Cardiac fibroblast (primary cell): ENCODE measurements at regions not wholly inside any gene's neighbourhood (a gene's known extent, or its start where the extent isn't known, plus 50 kb on each side); places are given as distances from the start of the nearest gene placed in this dataset.

Experiments
- DNase-seq, 2 donors: peaks; one replicate each; pipeline versions ENCODE4 v3.0.0 to v3.0.0-alpha.2; 2010; ENCODE audit warnings: low read depth in 2 of 2
- H3K4me3 ChIP-seq, 2 donors: replicated peaks in 1 of 2; 1 replicate in 1 of 2; 2 replicates in 1 of 2; pipeline ENCODE4 v1.5.1; 2011; ENCODE audit warnings: low read depth in 2 of 2, low read length in 2 of 2, mild to moderate bottlenecking in 2 of 2, moderate library complexity in 1 of 2
- TF ChIP-seq, protein P1 (sequence below): IDR thresholded peaks from one replicate; pipeline ENCODE4 v1.5.1; 2011; ENCODE audit warnings: low read depth, mild to moderate bottlenecking, low read length, inconsistent platforms

DNA sequence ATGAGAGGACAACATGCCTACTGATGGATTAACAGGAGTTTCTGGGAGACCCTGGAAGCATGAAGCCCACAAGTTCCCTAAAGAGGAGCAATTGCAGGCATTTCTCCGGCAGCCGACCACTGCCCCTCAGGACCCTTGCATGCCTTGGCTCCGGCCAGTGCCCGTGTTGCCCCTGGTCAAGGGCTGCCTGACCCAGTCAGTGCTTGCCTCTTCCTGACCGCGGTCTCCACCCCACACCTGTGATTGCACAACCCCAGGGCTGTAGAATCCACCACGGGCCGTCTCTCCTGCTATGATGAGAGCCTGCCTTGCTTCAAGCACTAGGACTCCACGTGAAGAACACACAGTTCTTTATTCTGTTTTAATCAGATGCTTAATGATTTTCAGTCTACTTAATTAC lies 127.5 kb downstream of the GLI2 start:
- TF ChIP-seq, protein P1, sequence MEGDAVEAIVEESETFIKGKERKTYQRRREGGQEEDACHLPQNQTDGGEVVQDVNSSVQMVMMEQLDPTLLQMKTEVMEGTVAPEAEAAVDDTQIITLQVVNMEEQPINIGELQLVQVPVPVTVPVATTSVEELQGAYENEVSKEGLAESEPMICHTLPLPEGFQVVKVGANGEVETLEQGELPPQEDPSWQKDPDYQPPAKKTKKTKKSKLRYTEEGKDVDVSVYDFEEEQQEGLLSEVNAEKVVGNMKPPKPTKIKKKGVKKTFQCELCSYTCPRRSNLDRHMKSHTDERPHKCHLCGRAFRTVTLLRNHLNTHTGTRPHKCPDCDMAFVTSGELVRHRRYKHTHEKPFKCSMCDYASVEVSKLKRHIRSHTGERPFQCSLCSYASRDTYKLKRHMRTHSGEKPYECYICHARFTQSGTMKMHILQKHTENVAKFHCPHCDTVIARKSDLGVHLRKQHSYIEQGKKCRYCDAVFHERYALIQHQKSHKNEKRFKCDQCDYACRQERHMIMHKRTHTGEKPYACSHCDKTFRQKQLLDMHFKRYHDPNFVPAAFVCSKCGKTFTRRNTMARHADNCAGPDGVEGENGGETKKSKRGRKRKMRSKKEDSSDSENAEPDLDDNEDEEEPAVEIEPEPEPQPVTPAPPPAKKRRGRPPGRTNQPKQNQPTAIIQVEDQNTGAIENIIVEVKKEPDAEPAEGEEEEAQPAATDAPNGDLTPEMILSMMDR = no peak
- H3K4me3 ChIP-seq = no peak overlapping the region
- DNase-seq = no peak

DNA sequence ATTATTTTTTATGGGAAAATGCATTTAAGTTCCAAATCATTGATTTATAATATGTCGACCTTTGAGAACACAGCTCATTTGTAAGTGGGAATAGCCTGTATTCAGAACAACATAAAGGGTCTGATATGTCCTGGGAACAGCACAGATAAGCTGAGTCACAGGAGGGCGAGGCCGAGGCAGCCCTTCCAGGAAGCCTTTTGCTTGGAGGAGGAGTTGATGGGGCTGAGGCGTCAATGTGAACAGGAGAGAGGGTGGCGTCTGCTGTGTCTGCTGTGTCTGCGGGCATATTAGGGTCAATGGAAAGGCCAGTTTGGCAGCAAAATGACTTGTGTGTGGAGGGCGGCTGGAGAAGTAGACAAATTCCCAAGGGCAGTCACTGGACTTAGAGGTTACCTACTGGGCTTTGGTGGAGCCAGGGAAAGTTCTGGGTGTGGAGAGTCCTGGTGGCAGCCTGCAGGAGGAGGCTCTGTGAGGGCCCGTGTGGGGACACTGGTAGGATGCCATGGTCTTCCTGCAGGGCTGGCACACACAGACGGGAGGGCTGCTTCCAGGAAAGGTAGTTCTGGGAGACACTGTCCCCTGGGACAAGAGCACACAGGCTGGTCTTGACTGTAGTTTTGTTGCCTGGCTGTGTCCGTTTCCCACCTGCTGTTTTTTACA lies 128.1 kb downstream of the GLI2 start:
- no peak overlapping the region for H3K4me3 ChIP-seq
- peak; percentile 78 to 88 for DNase-seq
- TF ChIP-seq, protein P1 = no peak

- TF ChIP-seq, protein P1 = no peak
- DNase-seq = no peak
- no peak overlapping the region for H3K4me3 ChIP-seq
These were observed 129.3 kb downstream of the GLI2 start for GRCh38 chr2:120864981-120865380.

DNA sequence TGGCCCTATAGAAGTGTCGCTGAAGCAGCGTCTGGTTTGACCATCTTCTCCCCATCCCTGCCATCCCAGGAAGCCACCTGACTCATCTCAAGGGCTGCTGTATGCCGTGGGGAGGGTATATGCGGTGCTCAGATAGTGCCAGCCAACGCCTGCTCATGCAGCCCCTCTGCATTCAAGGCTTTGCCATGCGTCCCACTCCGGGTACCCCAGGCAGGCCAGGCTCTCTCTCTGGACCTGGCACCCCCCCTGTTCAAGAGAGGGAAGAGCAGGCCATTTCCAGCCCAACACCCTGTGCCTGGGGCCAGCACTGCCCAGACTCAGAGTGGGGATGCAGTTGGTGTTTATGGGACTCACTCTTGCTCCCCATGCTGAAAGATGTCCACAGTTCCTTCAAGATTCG lies 130.0 kb downstream of the GLI2 start:
- no peak for DNase-seq
- H3K4me3 ChIP-seq = no peak overlapping the region
- TF ChIP-seq, protein P1 = no peak

GRCh38 chr2:120866071-120866470 lies 130.4 kb downstream of the GLI2 start:
- TF ChIP-seq, protein P1 = no peak
- no peak overlapping the region for H3K4me3 ChIP-seq
- no peak for DNase-seq

- DNase-seq = no peak
- TF ChIP-seq, protein P1 = no peak
- peak overlapping the region; percentile 39 to 55 for H3K4me3 ChIP-seq
These were observed 130.9 kb downstream of the GLI2 start for GRCh38 chr2:120866483-120867140.
